Gastrocnemius medialis (tissue), 4 donors: ENCODE measurements at regions not wholly inside any gene's neighbourhood (a gene's known extent, or its start where the extent isn't known, plus 50 kb on each side); places are given as distances from the start of the nearest gene placed in this dataset.

Experiments used
- POLR2A ChIP-seq, 2 donors: fragments of 450-650 bp; IDR thresholded peaks; one replicate each; pipeline ENCODE4 v1.6.1; 2017; ENCODE audit warnings: antibody characterized with exemption in 2 of 2, mild to moderate bottlenecking in 2 of 2, moderate library complexity in 2 of 2
- TF ChIP-seq, protein P1 (sequence below), 5 experiments: fragments of 450-650 bp in 3 of 5; fragments of 200-600 bp in 2 of 5; sonication (generic) in 2 of 5; IDR thresholded peaks in 4 of 5; conservative IDR thresholded peaks in 1 of 5; 1 replicate in 4 of 5; 2 replicates in 1 of 5; pipeline ENCODE4 v1.5.1; 2016 to 2019; ENCODE audit warnings: antibody characterized with exemption in 5 of 5, mild to moderate bottlenecking in 3 of 5, moderate library complexity in 3 of 5

DNA sequence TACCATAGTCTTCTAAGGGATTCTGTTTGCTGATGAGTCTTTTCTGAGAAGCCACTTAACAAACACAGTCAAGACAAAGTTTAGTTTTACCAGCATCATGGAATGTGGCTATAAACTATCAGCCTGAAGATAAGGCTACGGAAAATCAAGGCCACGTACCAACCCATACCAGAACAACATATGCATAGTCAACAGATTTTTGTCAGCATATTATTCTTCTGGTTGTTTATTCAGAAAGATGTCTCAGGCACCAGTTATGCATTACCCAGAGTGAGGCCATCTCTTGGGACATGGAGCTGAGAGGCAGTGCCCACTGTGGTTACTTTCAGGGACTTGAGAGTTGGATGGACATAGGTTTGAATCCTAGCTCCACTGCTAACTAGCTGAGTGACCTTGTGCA, 60.4 kb downstream of the SOX2 start:
- TF ChIP-seq, protein P1, sequence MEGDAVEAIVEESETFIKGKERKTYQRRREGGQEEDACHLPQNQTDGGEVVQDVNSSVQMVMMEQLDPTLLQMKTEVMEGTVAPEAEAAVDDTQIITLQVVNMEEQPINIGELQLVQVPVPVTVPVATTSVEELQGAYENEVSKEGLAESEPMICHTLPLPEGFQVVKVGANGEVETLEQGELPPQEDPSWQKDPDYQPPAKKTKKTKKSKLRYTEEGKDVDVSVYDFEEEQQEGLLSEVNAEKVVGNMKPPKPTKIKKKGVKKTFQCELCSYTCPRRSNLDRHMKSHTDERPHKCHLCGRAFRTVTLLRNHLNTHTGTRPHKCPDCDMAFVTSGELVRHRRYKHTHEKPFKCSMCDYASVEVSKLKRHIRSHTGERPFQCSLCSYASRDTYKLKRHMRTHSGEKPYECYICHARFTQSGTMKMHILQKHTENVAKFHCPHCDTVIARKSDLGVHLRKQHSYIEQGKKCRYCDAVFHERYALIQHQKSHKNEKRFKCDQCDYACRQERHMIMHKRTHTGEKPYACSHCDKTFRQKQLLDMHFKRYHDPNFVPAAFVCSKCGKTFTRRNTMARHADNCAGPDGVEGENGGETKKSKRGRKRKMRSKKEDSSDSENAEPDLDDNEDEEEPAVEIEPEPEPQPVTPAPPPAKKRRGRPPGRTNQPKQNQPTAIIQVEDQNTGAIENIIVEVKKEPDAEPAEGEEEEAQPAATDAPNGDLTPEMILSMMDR (IDR thresholded peaks at IDR 0.05 in 4 of 5, conservative IDR thresholded peaks at IDR 0.05 in 1 of 5), result no peak
- no peak for TF ChIP-seq POLR2A (IDR thresholded peaks at IDR 0.05)
